HG02623 (cell line): ENCODE measurements at regions not wholly inside any gene's neighbourhood (a gene's known extent, or its start where the extent isn't known, plus 50 kb on each side); places are given as distances from the start of the nearest gene placed in this dataset.
"Not testable (repeated sequence)": the region's sequence is repeated elsewhere in the genome, so short reads cannot be mapped to it uniquely, and the experiment has no call there.

Source experiments
- ATAC-seq: cut with Tn5 transposase; IDR thresholded peaks from one replicate; pipeline ENCODE4 v1.9.1; 2021; ENCODE audit warnings: moderate library complexity; ENCODE audit not compliant: unreplicated experiment

GRCh38 chr16:17759451-17760390, 289.0 kb upstream of the XYLT1 start:
- ATAC-seq: no peak

DNA sequence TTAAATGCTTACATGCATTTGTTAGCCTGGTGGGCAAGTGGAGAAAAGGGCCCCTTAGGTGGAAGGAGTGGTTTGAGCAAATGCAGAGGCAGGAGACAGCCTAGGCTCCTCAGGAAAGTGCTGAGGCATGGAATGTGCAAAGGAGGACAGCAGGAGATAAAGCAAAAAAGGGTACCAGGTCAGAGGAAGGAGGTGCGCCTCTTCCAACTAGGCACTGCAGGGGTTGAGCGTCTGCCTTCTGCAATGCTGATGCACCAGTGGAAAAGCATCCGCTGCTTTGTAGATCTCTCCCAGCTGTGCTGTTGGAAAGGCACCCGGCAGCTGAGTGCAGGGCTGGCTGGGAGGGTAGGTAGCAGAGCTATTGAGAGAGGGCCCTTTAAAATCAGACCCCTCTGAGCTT, 287.0 kb upstream of the XYLT1 start:
- no peak for ATAC-seq

DNA sequence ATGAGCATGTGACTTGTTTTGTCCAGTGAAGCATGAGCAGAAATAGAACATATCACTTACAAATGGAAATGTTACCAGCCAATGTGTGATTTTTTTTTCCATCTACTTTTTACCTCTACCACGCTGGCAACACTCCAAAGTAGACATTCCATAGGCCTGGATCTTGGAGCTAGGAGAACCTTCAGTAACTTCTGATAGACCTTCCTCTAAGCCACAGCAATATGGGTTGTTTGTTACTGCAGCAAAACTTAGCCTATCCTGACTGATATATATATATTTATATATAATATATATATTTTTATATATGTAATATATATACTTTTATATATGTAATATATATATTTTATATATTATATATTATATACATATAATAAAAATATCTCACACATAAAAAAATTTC, 284.4 kb upstream of the XYLT1 start:
- ATAC-seq: no peak

- no peak for ATAC-seq
Measured at GRCh38 chr16:17753434-17753833, 282.7 kb upstream of the XYLT1 start.

GRCh38 chr16:17749706-17750105, 278.9 kb upstream of the XYLT1 start:
- no peak for ATAC-seq

GRCh38 chr16:17748044-17748719, 277.4 kb upstream of the XYLT1 start:
- ATAC-seq: no peak

DNA sequence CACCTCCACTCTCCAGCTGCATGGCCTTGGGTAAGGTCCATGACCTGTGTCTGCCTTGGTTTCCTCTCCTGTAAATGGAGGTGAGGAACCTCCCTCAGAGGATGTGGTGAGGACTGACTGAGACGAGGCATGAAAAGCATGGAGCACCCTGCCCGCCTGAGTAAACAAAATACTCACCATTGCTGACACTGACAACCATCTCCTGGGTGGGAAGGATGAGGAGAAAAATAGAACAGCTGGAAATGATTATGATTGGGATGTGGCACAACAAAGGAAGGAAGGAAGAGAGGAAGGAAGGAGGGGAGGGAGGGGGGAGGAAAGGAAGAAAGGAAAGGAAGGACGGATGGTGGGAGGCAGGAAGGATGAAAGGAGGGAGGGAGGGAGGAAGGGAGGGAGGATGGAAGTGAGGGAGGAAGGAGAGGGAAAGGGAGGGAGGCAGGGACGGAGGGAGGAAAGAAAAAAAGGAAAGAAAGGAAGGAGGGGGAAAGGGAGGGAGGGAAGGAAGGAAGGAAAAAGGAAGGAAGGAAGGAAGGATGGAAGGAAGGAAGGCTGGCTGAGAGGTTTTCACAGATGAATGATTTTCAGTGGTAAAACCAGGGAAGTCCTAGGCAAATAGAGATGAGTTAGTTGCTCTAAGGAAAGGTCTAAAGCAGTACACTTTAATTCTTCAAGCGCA, 276.5 kb upstream of the XYLT1 start:
- no peak for ATAC-seq

DNA sequence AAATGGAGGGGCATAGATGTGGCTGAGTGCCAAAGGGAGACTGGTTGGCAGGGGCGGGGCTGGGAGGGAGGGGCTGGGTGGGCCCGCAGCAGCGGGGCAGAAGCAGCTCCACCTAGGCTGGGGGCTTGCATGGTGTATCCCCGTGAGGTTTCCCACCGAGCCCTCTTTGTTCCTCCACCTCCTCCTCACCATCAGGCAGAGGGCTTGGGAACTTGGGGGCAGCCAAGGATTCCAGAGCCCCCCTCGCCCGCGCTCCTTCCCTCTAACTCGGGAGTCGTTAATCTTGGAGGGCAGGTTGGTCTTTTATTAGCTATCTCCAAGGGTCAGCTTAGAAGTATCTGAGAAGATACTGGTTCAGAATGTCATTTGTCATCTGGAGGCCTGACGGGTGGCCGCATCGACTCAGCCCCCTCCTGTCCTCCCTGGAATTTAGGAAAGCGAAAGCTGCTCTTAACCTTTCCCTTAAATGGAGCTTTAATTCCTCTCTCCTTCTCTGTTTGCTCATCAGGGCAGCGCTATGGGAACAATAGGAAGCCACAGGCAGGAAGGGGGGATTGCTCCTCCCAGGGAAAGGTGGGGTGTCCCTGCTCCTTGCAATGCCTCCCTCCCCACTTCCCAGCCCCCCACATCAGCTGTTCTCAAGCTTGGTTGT, 274.3 kb upstream of the XYLT1 start:
- ATAC-seq: no peak

DNA sequence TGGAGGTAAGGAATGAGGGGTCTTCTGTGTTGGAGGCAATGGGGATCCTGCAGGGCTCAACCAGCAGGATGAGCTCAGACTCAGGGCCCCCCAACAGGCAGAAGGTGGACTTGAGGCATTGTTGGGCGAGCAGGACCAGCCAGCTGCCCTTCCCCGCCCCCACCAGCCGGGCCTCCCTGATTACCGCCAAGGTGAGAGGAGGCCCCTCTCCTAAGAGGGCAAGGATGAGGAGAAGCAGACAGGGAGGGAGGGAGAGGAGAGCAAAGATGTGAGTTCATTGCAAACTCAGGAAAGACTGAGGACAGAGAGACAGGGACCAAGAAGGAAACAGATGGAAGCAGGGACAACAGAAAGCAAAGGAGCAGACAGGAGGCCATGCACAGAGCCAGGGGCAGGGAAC, 272.8 kb upstream of the XYLT1 start:
- ATAC-seq: no peak

DNA sequence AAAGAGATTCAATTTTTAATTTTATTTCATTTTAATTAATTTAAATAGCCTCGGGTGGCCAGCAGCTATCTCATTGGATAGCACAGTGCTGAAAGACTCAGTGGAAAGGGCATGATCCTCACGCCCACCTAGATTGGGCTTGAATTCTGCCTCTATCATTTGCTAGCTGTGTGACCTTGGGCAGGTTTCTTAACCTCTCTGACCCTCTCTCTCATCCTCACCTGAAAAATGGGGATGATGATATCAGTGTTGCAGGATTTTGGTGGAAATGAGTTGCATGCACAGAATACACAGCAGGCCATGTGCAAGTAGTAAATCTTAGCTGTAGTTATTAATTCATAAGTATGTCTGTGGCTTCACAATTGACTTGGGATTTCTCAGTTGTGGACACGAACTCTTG, 272.4 kb upstream of the XYLT1 start:
- ATAC-seq: no peak

DNA sequence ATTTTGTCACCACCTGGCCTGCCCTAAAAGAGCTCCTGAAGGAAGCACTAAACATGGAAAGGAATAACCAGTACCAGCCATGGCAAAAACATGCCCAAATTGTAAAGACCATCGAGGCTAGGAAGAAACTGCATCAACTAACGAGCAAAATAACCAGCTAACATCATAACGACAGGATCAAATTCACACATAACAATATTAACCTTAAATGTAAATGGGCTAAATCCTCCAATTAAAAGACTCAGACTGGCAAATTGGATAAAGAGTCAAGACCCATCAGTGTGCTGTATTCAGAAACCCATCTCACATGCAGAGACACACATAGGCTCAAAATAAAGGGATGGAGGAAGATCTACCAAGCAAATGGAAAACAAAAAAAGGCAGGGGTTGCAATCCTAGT, 264.3 kb upstream of the XYLT1 start:
- ATAC-seq: not testable (repeated sequence)

DNA sequence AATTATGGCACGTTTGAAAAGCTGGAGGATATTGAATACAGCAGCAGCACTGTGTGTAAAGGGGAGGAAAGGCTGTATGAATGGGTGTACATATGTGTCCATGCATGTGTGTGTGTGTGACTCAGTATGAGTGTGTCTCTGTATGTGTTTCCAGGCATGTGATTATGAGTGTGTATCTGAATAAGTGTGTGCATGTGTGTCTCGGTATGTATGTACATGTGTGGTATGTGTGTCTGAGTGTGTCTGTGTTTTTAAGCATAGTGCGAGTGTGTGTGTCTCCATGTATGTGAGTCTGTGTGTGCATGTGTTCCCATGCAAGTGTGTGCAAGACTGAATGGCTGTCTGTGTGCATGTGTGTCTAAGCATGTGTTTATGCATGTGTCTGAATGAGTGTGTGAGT, 259.1 kb upstream of the XYLT1 start:
- ATAC-seq: no peak

GRCh38 chr16:17728196-17728595, 257.4 kb upstream of the XYLT1 start:
- ATAC-seq: no peak

GRCh38 chr16:17724242-17724898, 253.6 kb upstream of the XYLT1 start:
- ATAC-seq: no peak

DNA sequence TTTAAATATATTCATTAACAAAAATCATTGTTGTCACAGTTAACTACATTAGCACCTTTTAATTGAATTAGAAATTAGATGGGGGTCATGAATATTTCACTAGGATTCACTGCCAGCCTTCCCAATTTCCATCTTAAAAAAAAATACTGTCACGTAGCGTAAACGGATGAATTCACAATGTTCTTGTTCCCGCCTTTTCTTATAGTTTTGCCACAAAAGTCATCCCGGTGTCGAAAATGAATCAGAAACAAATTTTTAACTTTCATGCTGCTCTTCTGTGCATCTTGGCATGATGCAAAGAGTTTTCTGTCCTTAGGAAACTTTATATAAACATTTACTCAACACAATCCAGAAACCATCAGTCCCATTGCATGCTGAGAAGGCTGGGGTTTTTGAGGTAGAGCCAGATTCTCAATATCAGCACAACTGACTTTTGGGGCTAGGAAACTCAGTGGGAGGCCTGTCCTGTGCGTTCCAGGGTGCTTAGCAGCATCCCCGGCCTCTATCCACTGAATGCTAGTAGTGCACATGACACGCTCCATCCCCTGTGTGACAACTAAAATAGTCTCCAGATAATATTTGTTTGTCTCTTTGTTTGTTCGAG, 252.9 kb upstream of the XYLT1 start:
- ATAC-seq: no peak

GRCh38 chr16:17718495-17718894, 247.7 kb upstream of the XYLT1 start:
- no peak for ATAC-seq

DNA sequence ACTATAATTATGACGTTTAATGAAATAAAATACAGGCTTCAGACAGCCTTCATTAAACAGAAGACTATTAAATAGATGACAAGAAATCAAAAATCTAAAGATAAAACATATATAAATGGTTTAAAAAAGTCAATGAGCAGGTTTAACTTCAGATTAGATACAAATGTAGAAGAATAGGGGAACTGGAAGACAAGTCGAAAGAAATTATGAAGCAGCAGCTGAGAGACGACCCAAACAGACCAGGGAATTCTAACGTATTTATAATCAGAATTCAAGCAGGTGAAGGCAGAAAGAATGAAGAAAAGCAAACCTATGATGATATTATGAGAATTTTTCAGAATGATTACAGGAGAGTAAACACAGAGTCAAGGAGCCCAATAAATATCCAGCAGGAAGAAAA, 235.1 kb upstream of the XYLT1 start:
- ATAC-seq: no peak

DNA sequence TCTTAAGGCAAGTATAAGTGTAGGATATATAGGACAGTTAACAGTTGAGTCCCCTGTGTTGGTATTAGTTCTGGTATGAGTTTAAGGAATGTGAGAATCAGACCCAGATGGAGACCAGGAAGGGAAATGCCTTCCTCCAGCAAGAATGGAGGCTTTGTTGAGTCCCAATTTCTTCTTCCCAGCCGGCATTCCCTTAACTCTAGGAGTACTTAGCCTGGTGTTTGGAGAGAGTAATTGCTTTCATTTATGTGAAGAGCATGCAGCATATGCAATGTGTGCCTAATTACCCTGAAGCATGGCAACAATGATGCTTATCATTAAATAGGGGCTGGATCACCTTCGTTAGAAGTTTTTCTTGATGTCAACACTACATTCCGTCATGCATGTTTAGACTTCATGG, 225.9 kb upstream of the XYLT1 start:
- no peak for ATAC-seq

- ATAC-seq: no peak
Measured at GRCh38 chr16:17692484-17692883, 221.7 kb upstream of the XYLT1 start.

GRCh38 chr16:17691899-17692176, 221.1 kb upstream of the XYLT1 start:
- ATAC-seq: no peak
